ENCODE measurements at regions not wholly inside any gene's neighbourhood (a gene's known extent, or its start where the extent isn't known, plus 50 kb on each side); places are given as distances from the start of the nearest gene placed in this dataset.

DNA sequence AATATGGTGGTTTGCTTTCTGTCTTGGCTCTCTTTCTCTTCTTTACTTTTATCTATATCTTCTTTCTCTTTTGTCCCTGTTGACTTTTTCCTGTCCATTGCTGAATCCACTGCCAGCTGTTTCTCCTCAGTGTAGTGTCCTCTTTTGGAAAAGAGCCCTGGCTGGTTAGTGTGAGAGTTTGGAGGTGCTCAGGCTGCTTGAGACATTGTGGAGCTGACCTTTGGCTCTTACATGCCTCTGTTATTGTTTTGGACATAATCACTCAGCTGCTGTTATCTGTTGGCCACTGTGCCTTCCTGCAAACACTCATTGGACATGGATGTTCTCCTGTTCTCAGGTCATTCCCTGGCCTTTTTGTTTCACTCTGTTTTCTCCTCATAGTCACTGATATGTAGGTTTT, 295.4 kb upstream of the RIOK2 start:
- TF ChIP-seq GATA3 (IDR thresholded peaks at IDR 0.05; ENCODE audit: low read depth, low read length) (no peak), GATA2 (IDR thresholded peaks at IDR 0.05; ENCODE audit: low read depth, low read length) (no peak)

Measured in SH-SY5Y (cell line).